CD4-positive, alpha-beta T cell (primary cell): ENCODE measurements at regions not wholly inside any gene's neighbourhood (a gene's known extent, or its start where the extent isn't known, plus 50 kb on each side); places are given as distances from the start of the nearest gene placed in this dataset.

Experiments used
- ATAC-seq: fragments of 200-7000 bp; cut with Tn5 transposase; one replicate; pipeline ENCODE4 v1.10.0; 2022; ENCODE audit warnings: mild to moderate bottlenecking; ENCODE audit not compliant: poor library complexity
- CTCF ChIA-PET: fragments of 350-600 bp; sonication (Branson Sonifier 250); formaldehyde crosslinking; loops from one replicate; lab custom pipeline; 2021; ENCODE audit warnings: antibody characterized with exemption, inconsistent platforms; lab: Charles Lee
- POLR2A ChIA-PET: fragments of 350-600 bp; sonication (Branson Sonifier 250); formaldehyde crosslinking; loops from one replicate; lab custom pipeline; 2021; ENCODE audit warnings: antibody characterized with exemption, inconsistent platforms; lab: Charles Lee
- DNase-seq, 14 experiments: peaks; one replicate each; pipeline ENCODE4 v3.0.0-alpha.2; 2013 to 2020; ENCODE audit warnings: mixed read lengths in 2 of 14
- H3K27ac ChIP-seq, 2 donors: one replicate each; pipeline versions ENCODE4 v1.5.1 to v1.7.0; 2013; ENCODE audit warnings: low read length in 2 of 2, low read depth in 1 of 2, mild to moderate bottlenecking in 1 of 2
- H3K27me3 ChIP-seq, 2 experiments: 1 replicate in 1 of 2; 2 replicates in 1 of 2; pipeline versions ENCODE4 v1.6.1 to v1.7.0; 2013; ENCODE audit warnings: low read length in 2 of 2, control low read depth in 1 of 2, mild to moderate bottlenecking in 1 of 2, moderate library complexity in 1 of 2; ENCODE audit not compliant: insufficient read depth in 2 of 2, control insufficient read depth in 1 of 2
- H3K36me3 ChIP-seq: one replicate; pipeline ENCODE4 v1.6.1; 2013; ENCODE audit warnings: low read length, control low read depth; ENCODE audit not compliant: insufficient read depth
- H3K4me1 ChIP-seq: one replicate; pipeline ENCODE4 v1.6.1; 2013; ENCODE audit warnings: low read length, control low read depth; ENCODE audit not compliant: insufficient read depth
- H3K4me3 ChIP-seq: one replicate; pipeline ENCODE4 v1.5.1; 2013; ENCODE audit warnings: mild to moderate bottlenecking, low read length, moderate library complexity
- H3K9me3 ChIP-seq, 2 experiments: 1 replicate in 1 of 2; 2 replicates in 1 of 2; pipeline versions ENCODE4 v1.6.1 to v1.7.0; 2013; ENCODE audit warnings: low read length in 2 of 2, mild to moderate bottlenecking in 2 of 2, control low read depth in 1 of 2, moderate library complexity in 1 of 2; ENCODE audit not compliant: control insufficient read depth in 1 of 2, insufficient read depth in 1 of 2
- H3K27ac Mint-ChIP-seq: one replicate; pipeline ENCODE4 v1.8.0; 2020; ENCODE audit warnings: mixed read lengths
- H3K27me3 Mint-ChIP-seq: one replicate; pipeline ENCODE4 v1.8.0; 2021; ENCODE audit warnings: mixed read lengths
- H3K36me3 Mint-ChIP-seq: one replicate; pipeline ENCODE4 v1.8.0; 2021; ENCODE audit warnings: low read depth, mixed read lengths
- H3K4me1 Mint-ChIP-seq: one replicate; pipeline ENCODE4 v1.8.0; 2021; ENCODE audit warnings: low read depth, mixed read lengths
- H3K4me3 Mint-ChIP-seq: one replicate; pipeline ENCODE4 v1.8.0; 2020; ENCODE audit warnings: mild to moderate bottlenecking, mixed read lengths
- H3K9me3 Mint-ChIP-seq: one replicate; pipeline ENCODE4 v1.8.0; 2020; ENCODE audit warnings: mixed read lengths
- intact Hi-C, 2 experiments: fragments of 100-400 bp; cut with DNase I in 1 of 2; cut with micrococcal nuclease in 1 of 2; formaldehyde crosslinking; loops; one replicate each; pipeline versions ENCODE4 v1.15.1 to v1.9.0; 2023 to 2025; cut with DNase I, micrococcal nuclease
- TF ChIP-seq, protein P1 (sequence below): fragments of 200-600 bp; IDR thresholded peaks from one replicate; pipeline ENCODE4 v1.8.0; 2022; ENCODE audit warnings: antibody characterized with exemption, mild to moderate bottlenecking

DNA sequence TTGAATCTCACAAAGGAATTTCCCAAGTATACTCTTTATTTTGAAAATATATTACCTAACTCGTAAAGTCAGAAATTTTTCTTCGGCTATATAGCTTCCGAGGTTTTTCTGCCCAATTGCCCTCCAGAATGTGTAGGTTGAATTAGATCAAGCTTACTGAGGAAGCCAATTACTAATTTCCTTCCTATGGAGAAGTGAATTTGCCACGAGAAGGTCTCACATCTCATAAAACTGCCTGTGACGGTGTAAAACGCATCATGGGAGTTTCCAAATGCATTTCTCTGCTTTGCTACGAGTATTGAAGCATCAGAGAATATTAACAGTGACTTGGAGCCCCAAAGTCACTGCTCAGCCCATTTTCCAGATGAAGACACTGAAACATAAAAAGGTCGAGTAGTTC lies 262.3 kb downstream of the PTBP2 start:
- TF ChIP-seq, protein P1, sequence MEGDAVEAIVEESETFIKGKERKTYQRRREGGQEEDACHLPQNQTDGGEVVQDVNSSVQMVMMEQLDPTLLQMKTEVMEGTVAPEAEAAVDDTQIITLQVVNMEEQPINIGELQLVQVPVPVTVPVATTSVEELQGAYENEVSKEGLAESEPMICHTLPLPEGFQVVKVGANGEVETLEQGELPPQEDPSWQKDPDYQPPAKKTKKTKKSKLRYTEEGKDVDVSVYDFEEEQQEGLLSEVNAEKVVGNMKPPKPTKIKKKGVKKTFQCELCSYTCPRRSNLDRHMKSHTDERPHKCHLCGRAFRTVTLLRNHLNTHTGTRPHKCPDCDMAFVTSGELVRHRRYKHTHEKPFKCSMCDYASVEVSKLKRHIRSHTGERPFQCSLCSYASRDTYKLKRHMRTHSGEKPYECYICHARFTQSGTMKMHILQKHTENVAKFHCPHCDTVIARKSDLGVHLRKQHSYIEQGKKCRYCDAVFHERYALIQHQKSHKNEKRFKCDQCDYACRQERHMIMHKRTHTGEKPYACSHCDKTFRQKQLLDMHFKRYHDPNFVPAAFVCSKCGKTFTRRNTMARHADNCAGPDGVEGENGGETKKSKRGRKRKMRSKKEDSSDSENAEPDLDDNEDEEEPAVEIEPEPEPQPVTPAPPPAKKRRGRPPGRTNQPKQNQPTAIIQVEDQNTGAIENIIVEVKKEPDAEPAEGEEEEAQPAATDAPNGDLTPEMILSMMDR = no peak
- no peak overlapping the region for H3K27ac Mint-ChIP-seq
- Histone ChIP-seq H3K27me3 (no peaks in the 10 kb centered on the region), H3K4me3 (no peak overlapping the region), H3K9me3 (no peaks in the 10 kb centered on the region), H3K4me1 (no peaks in the 10 kb centered on the region), H3K36me3 (no peaks in the 10 kb centered on the region), H3K27ac (no peak overlapping the region)
- ATAC-seq = no peak
- H3K4me1 Mint-ChIP-seq = no peaks in the 10 kb centered on the region
- H3K4me3 Mint-ChIP-seq = no peak overlapping the region
- no peak for DNase-seq
- ChIA-PET CTCF (no interaction called here), POLR2A (no interaction called here)
- H3K9me3 Mint-ChIP-seq = no peaks in the 10 kb centered on the region
- H3K27me3 Mint-ChIP-seq = no peaks in the 10 kb centered on the region
- intact Hi-C loops = no loop called here
- H3K36me3 Mint-ChIP-seq = no peaks in the 10 kb centered on the region

- no peak overlapping the region for H3K4me3 ChIP-seq
- POLR2A ChIA-PET = no interaction called here
- TF ChIP-seq, protein P1 = no peak
- peaks cover 2% of the 10 kb centered on the region for H3K27me3 Mint-ChIP-seq
- H3K27me3 ChIP-seq = no peaks in the 10 kb centered on the region
- ATAC-seq (no peak), DNase-seq (no peak)
- H3K36me3 ChIP-seq = no peaks in the 10 kb centered on the region
- H3K36me3 Mint-ChIP-seq = no peaks in the 10 kb centered on the region
- no peak overlapping the region for H3K27ac ChIP-seq
- H3K27ac Mint-ChIP-seq = no peak overlapping the region
- no peaks in the 10 kb centered on the region for H3K4me1 Mint-ChIP-seq
- CTCF ChIA-PET = no interaction called here
- no peaks in the 10 kb centered on the region for H3K9me3 ChIP-seq
- intact Hi-C loops = no loop called here
- H3K4me3 Mint-ChIP-seq = no peak overlapping the region
- no peaks in the 10 kb centered on the region for H3K4me1 ChIP-seq
- no peaks in the 10 kb centered on the region for H3K9me3 Mint-ChIP-seq
These were observed 265.7 kb downstream of the PTBP2 start for GRCh38 chr1:96987186-96987703.

DNA sequence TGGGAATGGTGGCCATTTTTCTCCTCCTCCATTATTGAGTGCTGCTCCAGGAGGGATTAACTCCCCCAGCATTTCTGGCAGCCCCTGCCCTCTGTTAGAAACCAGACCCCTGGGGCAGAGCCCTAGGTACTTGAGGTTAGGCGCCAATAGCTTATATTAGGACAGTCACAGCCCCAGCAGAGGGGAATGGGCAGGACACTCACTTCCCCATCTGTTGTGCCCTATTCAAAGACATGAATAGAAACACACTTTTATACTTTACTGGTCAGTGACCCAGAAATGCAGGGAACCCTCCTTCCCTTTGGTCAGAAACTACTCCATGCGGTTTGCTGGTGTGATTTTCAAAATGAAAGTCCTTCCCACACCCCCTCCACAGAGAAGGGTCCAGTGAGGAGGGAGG lies 267.7 kb downstream of the PTBP2 start:
- Mint-ChIP-seq H3K4me3 (no peak overlapping the region), H3K9me3 (no peaks in the 10 kb centered on the region), H3K27ac (no peak overlapping the region), H3K36me3 (no peaks in the 10 kb centered on the region), H3K4me1 (no peaks in the 10 kb centered on the region), H3K27me3 (peaks cover 6% of the 10 kb centered on the region)
- ATAC-seq = no peak
- DNase-seq = no peak
- H3K4me1 ChIP-seq = no peaks in the 10 kb centered on the region
- no peaks in the 10 kb centered on the region for H3K9me3 ChIP-seq
- intact Hi-C loops = no loop called here
- H3K27ac ChIP-seq = no peak overlapping the region
- TF ChIP-seq, protein P1 = no peak
- H3K36me3 ChIP-seq = no peaks in the 10 kb centered on the region
- H3K4me3 ChIP-seq = no peak overlapping the region
- no peaks in the 10 kb centered on the region for H3K27me3 ChIP-seq
- ChIA-PET POLR2A (no interaction called here), CTCF (no interaction called here)
